ENCODE measurements at regions not wholly inside any gene's neighbourhood (a gene's known extent, or its start where the extent isn't known, plus 50 kb on each side); places are given as distances from the start of the nearest gene placed in this dataset.
A peak's percentile ranks its signal among the peaks of the same experiment; 100 is the strongest.

- H3K27ac ChIP-seq = no peak overlapping the region
- no peak for ATAC-seq
- TF ChIP-seq CTCF (IDR thresholded peaks at IDR 0.05) = no peak
- no peak for TF ChIP-seq POLR2A (IDR thresholded peaks at IDR 0.05)
- H3K4me1 ChIP-seq = peaks cover 0 to 9% (median 0%) of the 10 kb centered on the region in 12 donors
- no peaks in the 10 kb centered on the region for H3K9me3 ChIP-seq
- intact Hi-C loops (cut with DNase I) = no loop called here
- no peak for DNase-seq
- no peaks in the 10 kb centered on the region for H3K27me3 ChIP-seq
- H3K4me3 ChIP-seq = no peak overlapping the region
- WGBS, 4 donors = 79 to 85% (median 84%) methylated on average over 2 of the region's 2 CpGs
- H3K36me3 ChIP-seq = no peaks in the 10 kb centered on the region
Measured at GRCh38 chr7:46202379-46202778, 281.3 kb upstream of the IGFBP3 start.

DNA sequence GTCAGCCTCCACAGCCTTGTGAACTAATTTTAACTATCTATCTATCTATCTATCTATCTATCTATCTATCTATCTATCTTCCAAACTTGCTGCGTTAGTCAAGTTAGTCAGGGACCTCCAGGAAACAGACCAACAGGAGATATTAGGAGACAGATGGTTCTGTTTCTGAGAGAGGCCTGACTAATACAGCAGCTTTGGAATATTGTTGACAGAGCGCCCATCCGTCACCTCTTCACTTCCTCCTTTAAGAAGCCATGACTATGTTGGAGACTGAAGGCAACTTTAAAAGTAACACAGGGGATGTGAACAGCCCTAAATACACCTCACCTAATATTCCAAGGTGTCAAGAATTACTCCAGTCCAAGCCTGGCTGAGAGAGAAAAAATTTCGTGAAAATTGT is 280.9 kb upstream of the IGFBP3 start:
- Histone ChIP-seq H3K27ac (no peak overlapping the region), H3K4me3 (no peak overlapping the region), H3K27me3 (no peaks in the 10 kb centered on the region), H3K4me1 (peaks cover 0 to 9% (median 0%) of the 10 kb centered on the region in 12 donors), H3K36me3 (no peaks in the 10 kb centered on the region), H3K9me3 (no peaks in the 10 kb centered on the region)
- intact Hi-C loops (cut with DNase I) = no loop called here
- no peak for TF ChIP-seq POLR2A (IDR thresholded peaks at IDR 0.05)
- TF ChIP-seq CTCF (IDR thresholded peaks at IDR 0.05) = no peak
- DNase-seq (no peak), ATAC-seq (no peak)
- WGBS, 4 donors = 94 to 98% (median 98%) methylated on average over 4 of the region's 4 CpGs

DNA sequence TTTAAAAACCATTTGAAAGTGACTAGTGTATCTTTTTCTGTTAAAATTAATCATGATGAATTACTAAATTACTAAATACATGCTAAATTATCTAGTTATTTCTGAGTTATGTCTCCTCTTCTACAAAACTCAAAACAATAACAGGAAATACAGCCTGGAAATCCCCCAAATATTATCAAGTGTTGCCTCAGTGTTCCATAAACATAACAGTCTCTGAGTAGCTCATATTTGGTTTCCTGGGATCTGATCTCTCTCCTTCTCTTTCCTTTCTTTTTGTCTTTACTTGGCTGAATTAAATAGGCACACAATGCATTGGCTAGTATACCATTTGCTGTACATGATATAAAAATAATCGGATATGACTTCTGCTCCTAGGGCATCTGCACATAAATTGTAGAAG is 277.6 kb upstream of the IGFBP3 start:
- no peak overlapping the region for H3K4me3 ChIP-seq
- intact Hi-C loops (cut with DNase I) = no loop called here
- no peaks in the 10 kb centered on the region for H3K27me3 ChIP-seq
- H3K36me3 ChIP-seq = no peaks in the 10 kb centered on the region
- no peak for DNase-seq
- WGBS, 4 donors = 57 to 66% (median 60%) methylated on average over 1 of the region's 1 CpG
- no peak overlapping the region for H3K27ac ChIP-seq
- ATAC-seq = no peak
- peaks cover 0 to 9% (median 0%) of the 10 kb centered on the region in 12 donors for H3K4me1 ChIP-seq
- H3K9me3 ChIP-seq = peaks cover 0 to 3% (median 0%) of the 10 kb centered on the region in 12 donors
- TF ChIP-seq POLR2A (IDR thresholded peaks at IDR 0.05) (no peak), CTCF (IDR thresholded peaks at IDR 0.05) (no peak)

- no peak for DNase-seq
- H3K9me3 ChIP-seq = peaks cover 0 to 3% (median 0%) of the 10 kb centered on the region in 12 donors
- H3K4me1 ChIP-seq = peaks cover 0 to 9% (median 0%) of the 10 kb centered on the region in 12 donors
- no peak for TF ChIP-seq CTCF (IDR thresholded peaks at IDR 0.05)
- TF ChIP-seq POLR2A (IDR thresholded peaks at IDR 0.05) = no peak
- WGBS, 4 donors = 69 to 83% (median 76%) methylated on average over 7 of the region's 7 CpGs
- no peaks in the 10 kb centered on the region for H3K27me3 ChIP-seq
- peak overlapping the region in 1 of 12 donors; percentile 8 for H3K27ac ChIP-seq
- no peaks in the 10 kb centered on the region for H3K36me3 ChIP-seq
- H3K4me3 ChIP-seq = no peak overlapping the region
- intact Hi-C loops (cut with DNase I) = no loop called here
- peak in 1 of 4 donors; percentile 75 for ATAC-seq
Measured at GRCh38 chr7:46197785-46198540, 276.9 kb upstream of the IGFBP3 start.

Measured in heart left ventricle (tissue), 16 donors.